ENCODE measurements at regions not wholly inside any gene's neighbourhood (a gene's known extent, or its start where the extent isn't known, plus 50 kb on each side); places are given as distances from the start of the nearest gene placed in this dataset.

GRCh38 chr13:56706485-56706884 lies 434.2 kb upstream of the PRR20A start:
- TF ChIP-seq POLR2A (IDR thresholded peaks at IDR 0.05) (no peak), CTCF (IDR thresholded peaks at IDR 0.05) (no peak)

Measured in heart left ventricle (tissue), 13 donors.